Lung (tissue), 11 donors: ENCODE measurements at regions not wholly inside any gene's neighbourhood (a gene's known extent, or its start where the extent isn't known, plus 50 kb on each side); places are given as distances from the start of the nearest gene placed in this dataset.
A peak's percentile ranks its signal among the peaks of the same experiment; 100 is the strongest.

Source experiments
- ATAC-seq: fragments of 200-7000 bp; cut with Tn5 transposase; one replicate; pipeline ENCODE4 v1.9.1; 2020; ENCODE audit warnings: moderate number of reproducible peaks; ENCODE audit not compliant: insufficient read depth, low FRiP score
- DNase-seq, 3 donors: peaks; one replicate each; pipeline ENCODE4 v3.0.0-alpha.2; 2013 to 2017
- H3K27ac ChIP-seq, 2 donors: one replicate each; pipeline ENCODE4 v1.5.1; 2013; ENCODE audit warnings: mild to moderate bottlenecking in 2 of 2, moderate library complexity in 2 of 2, control low read depth in 1 of 2, inconsistent platforms in 1 of 2, low read depth in 1 of 2, low read length in 1 of 2
- H3K27me3 ChIP-seq, 3 donors: one replicate each; pipeline ENCODE4 v1.5.1; 2013; ENCODE audit warnings: low read length in 2 of 3; ENCODE audit not compliant: control insufficient read depth in 3 of 3, insufficient read depth in 3 of 3
- H3K36me3 ChIP-seq, 4 donors: one replicate each; pipeline ENCODE4 v1.5.1; 2013; ENCODE audit warnings: low read length in 4 of 4, mild to moderate bottlenecking in 1 of 4, moderate library complexity in 1 of 4; ENCODE audit not compliant: control insufficient read depth in 4 of 4, insufficient read depth in 4 of 4
- H3K4me1 ChIP-seq, 5 donors: one replicate each; pipeline ENCODE4 v1.5.1; 2013; ENCODE audit warnings: low read length in 5 of 5, mild to moderate bottlenecking in 2 of 5, moderate library complexity in 1 of 5; ENCODE audit not compliant: control insufficient read depth in 5 of 5, insufficient read depth in 5 of 5
- H3K4me3 ChIP-seq: one replicate; pipeline ENCODE4 v1.5.1; 2013; ENCODE audit warnings: mild to moderate bottlenecking, control low read depth, moderate library complexity
- H3K9ac ChIP-seq, 2 donors: one replicate each; pipeline ENCODE4 v1.5.1; 2013; ENCODE audit warnings: low read length in 2 of 2, control low read depth in 1 of 2; ENCODE audit not compliant: insufficient read depth in 1 of 2
- H3K9me3 ChIP-seq, 4 donors: one replicate each; pipeline ENCODE4 v1.5.1; 2013; ENCODE audit warnings: low read length in 3 of 4, mild to moderate bottlenecking in 1 of 4, moderate library complexity in 1 of 4; ENCODE audit not compliant: control insufficient read depth in 4 of 4, insufficient read depth in 3 of 4
- CTCF ChIP-seq: IDR thresholded peaks from 2 replicates; pipeline ENCODE4 v1.5.1; 2012; ENCODE audit warnings: mild to moderate bottlenecking; ENCODE audit errors: control extremely low read depth, extremely low read depth
- WGBS, 2 donors: extraction: QIAGEN DNeasy Blood & Tissue Kit; methylation state at CpG; one replicate each; pipeline ENCODE4 v1.1.7; 2013; 5-methylcytosine and 5-hydroxymethylcytosine counted together
- donor health status: control.
- donor health status: control.
- donor health status: Bipolar disorder and iron deficiency.
- donor health status: healthy.
- donor health status: DM: yes; HTN: yes; CAD: no.

GRCh38 chr4:128517739-128518510 lies 230.3 kb upstream of the PGRMC2 start:
- H3K4me3 ChIP-seq, result no peak overlapping the region
- H3K9ac ChIP-seq, result no peak overlapping the region
- DNase-seq, result peak; percentile 59 to 85 (median 72)
- no peak for TF ChIP-seq CTCF
- H3K9me3 ChIP-seq, result no peaks in the 10 kb centered on the region
- H3K36me3 ChIP-seq, result no peaks in the 10 kb centered on the region
- H3K4me1 ChIP-seq, result peaks cover 4 to 32% (median 13%) of the 10 kb centered on the region in 5 donors
- H3K27ac ChIP-seq, result peak overlapping the region; percentile 20 to 67
- ATAC-seq, result peak; percentile 80
- H3K27me3 ChIP-seq, result no peaks in the 10 kb centered on the region
- 61 to 74% methylated on average over 5 of the region's 5 CpGs for WGBS, 2 donors

- peak overlapping the region in 1 of 2 donors; percentile 39 for H3K9ac ChIP-seq
- peaks cover 4 to 32% (median 13%) of the 10 kb centered on the region in 5 donors for H3K4me1 ChIP-seq
- no peaks in the 10 kb centered on the region for H3K27me3 ChIP-seq
- no peak overlapping the region for H3K4me3 ChIP-seq
- H3K36me3 ChIP-seq, result no peaks in the 10 kb centered on the region
- TF ChIP-seq CTCF, result no peak
- WGBS, 2 donors, result 76 to 85% methylated on average over 4 of the region's 4 CpGs
- no peaks in the 10 kb centered on the region for H3K9me3 ChIP-seq
- peak in 2 of 3 donors; percentile 22 to 57 for DNase-seq
- peak overlapping the region; percentile 20 to 62 for H3K27ac ChIP-seq
- no peak for ATAC-seq
Measured at GRCh38 chr4:128517096-128517738, 229.6 kb upstream of the PGRMC2 start.

- H3K27me3 ChIP-seq, result no peaks in the 10 kb centered on the region
- TF ChIP-seq CTCF, result no peak
- WGBS, 2 donors, result 74 to 82% methylated on average over 8 of the region's 8 CpGs
- H3K4me3 ChIP-seq, result no peak overlapping the region
- no peak overlapping the region for H3K9ac ChIP-seq
- peaks cover 4 to 32% (median 13%) of the 10 kb centered on the region in 5 donors for H3K4me1 ChIP-seq
- ATAC-seq, result no peak
- H3K27ac ChIP-seq, result no peak overlapping the region
- H3K36me3 ChIP-seq, result no peaks in the 10 kb centered on the region
- peaks cover 0 to 3% (median 0%) of the 10 kb centered on the region in 4 donors for H3K9me3 ChIP-seq
- peak; percentile 63 to 97 (median 97) for DNase-seq
Measured at GRCh38 chr4:128516301-128516969, 228.8 kb upstream of the PGRMC2 start.
